ENCODE measurements at regions not wholly inside any gene's neighbourhood (a gene's known extent, or its start where the extent isn't known, plus 50 kb on each side); places are given as distances from the start of the nearest gene placed in this dataset.

- TF ChIP-seq CTCF (IDR thresholded peaks at IDR 0.05) (no peak), EZH2 (IDR thresholded peaks at IDR 0.05) (no peak), EZH2phosphoT487 (IDR thresholded peaks at IDR 0.05) (no peak)
These were observed 83.9 kb upstream of the EED start for GRCh38 chr11:86160541-86161149.

All from neural progenitor cell (in vitro differentiated cells).